GM23338 (cell line): ENCODE measurements at regions not wholly inside any gene's neighbourhood (a gene's known extent, or its start where the extent isn't known, plus 50 kb on each side); places are given as distances from the start of the nearest gene placed in this dataset.

Source experiments
- ATAC-seq: fragments of 200-7000 bp; cut with Tn5 transposase; 3 replicates; pipeline ENCODE4 v1.9.1; 2020
- DNase-seq: peaks from one replicate; pipeline ENCODE4 v3.0.0-alpha.2; 2015; ENCODE audit warnings: low spot score
- H2AFZ ChIP-seq: fragments of 200-600 bp; sonication (generic); 2 replicates; pipeline ENCODE4 v1.8.0; 2016; ENCODE audit warnings: antibody characterized with exemption, mild to moderate bottlenecking, moderate library complexity
- H3F3A ChIP-seq: fragments of 200-600 bp; sonication (generic); replicated peaks from 2 replicates; pipeline ENCODE4 v1.8.0; 2017; ENCODE audit warnings: antibody characterized with exemption, mixed run types, low read depth
- H3K27ac ChIP-seq: fragments of 200-600 bp; sonication (generic); 2 replicates; pipeline ENCODE4 v1.6.1; 2016; ENCODE audit warnings: low read depth
- H3K27me3 ChIP-seq: fragments of 200-600 bp; sonication (generic); 2 replicates; pipeline ENCODE4 v1.8.0; 2016; ENCODE audit warnings: mild to moderate bottlenecking, mixed run types, moderate library complexity; ENCODE audit not compliant: insufficient read depth
- H3K36me3 ChIP-seq: fragments of 200-600 bp; sonication (generic); 2 replicates; pipeline ENCODE4 v1.8.0; 2016; ENCODE audit warnings: mild to moderate bottlenecking; ENCODE audit not compliant: insufficient read depth
- H3K4me1 ChIP-seq: fragments of 200-600 bp; sonication (generic); 2 replicates; pipeline ENCODE4 v1.8.0; 2016; ENCODE audit warnings: mild to moderate bottlenecking, moderate library complexity; ENCODE audit not compliant: insufficient read depth
- H3K4me2 ChIP-seq: fragments of 200-600 bp; sonication (generic); 2 replicates; pipeline ENCODE4 v1.7.1; 2017; ENCODE audit warnings: mixed run types
- H3K4me3 ChIP-seq: fragments of 200-600 bp; sonication (generic); 2 replicates; pipeline ENCODE4 v1.6.1; 2016; ENCODE audit warnings: mixed run types
- H3K79me2 ChIP-seq: fragments of 200-600 bp; sonication (generic); replicated peaks from 2 replicates; pipeline ENCODE4 v1.8.0; 2017; ENCODE audit warnings: mild to moderate bottlenecking; ENCODE audit not compliant: insufficient read depth
- H3K9me2 ChIP-seq: fragments of 200-600 bp; sonication (generic); 2 replicates; pipeline ENCODE4 v1.8.0; 2017; ENCODE audit not compliant: insufficient read depth
- H4K20me1 ChIP-seq: fragments of 200-600 bp; sonication (generic); replicated peaks from 2 replicates; pipeline ENCODE4 v1.8.0; 2017; ENCODE audit warnings: mild to moderate bottlenecking; ENCODE audit not compliant: insufficient read depth
- H3K27ac Mint-ChIP-seq: 2 replicates; pipeline ENCODE4 v1.8.0; 2020; ENCODE audit warnings: inconsistent platforms, mild to moderate bottlenecking, moderate library complexity, mixed read lengths
- H3K27me3 Mint-ChIP-seq: 3 replicates; pipeline ENCODE4 v1.8.0; 2022; ENCODE audit warnings: low read depth, mild to moderate bottlenecking, moderate library complexity, mixed read lengths, inconsistent platforms; ENCODE audit not compliant: insufficient read depth, poor library complexity
- H3K36me3 Mint-ChIP-seq: 3 replicates; pipeline ENCODE4 v1.8.0; 2021; ENCODE audit warnings: low read depth, mild to moderate bottlenecking, inconsistent platforms, moderate library complexity, mixed read lengths
- H3K4me1 Mint-ChIP-seq: 3 replicates; pipeline ENCODE4 v1.8.0; 2020; ENCODE audit warnings: mild to moderate bottlenecking, inconsistent platforms, mixed read lengths
- H3K4me3 Mint-ChIP-seq: 3 replicates; pipeline ENCODE4 v1.8.0; 2021; ENCODE audit warnings: moderate library complexity, mild to moderate bottlenecking, inconsistent platforms, mixed read lengths
- H3K9me3 Mint-ChIP-seq: 3 replicates; pipeline ENCODE4 v1.8.0; 2020; ENCODE audit warnings: moderate library complexity, mild to moderate bottlenecking, inconsistent platforms, mixed read lengths
- CREB1 ChIP-seq: fragments of 250-450 bp; sonication (Bioruptor Pico); IDR thresholded peaks from 2 replicates; pipeline ENCODE4 v1.5.0; 2020; ENCODE audit warnings: low read depth, mild to moderate bottlenecking, moderate library complexity
- CTCF ChIP-seq, 2 experiments: fragments of 200-600 bp in 1 of 2; sonication (generic) in 1 of 2; conservative IDR thresholded peaks; 2 replicates each; pipeline versions ENCODE4 v1.5.1 to v1.6.1; 2016 to 2017; ENCODE audit warnings: antibody characterized with exemption in 2 of 2, low read depth in 2 of 2, mild to moderate bottlenecking in 2 of 2, moderate library complexity in 1 of 2
- ETS1 ChIP-seq: IDR thresholded peaks from 2 replicates; pipeline ENCODE4 v1.6.1; 2016; ENCODE audit warnings: antibody characterized with exemption
- EZH2 ChIP-seq: fragments of 200-600 bp; sonication (generic); IDR thresholded peaks from one replicate; pipeline ENCODE4 v1.8.0; 2017; ENCODE audit warnings: antibody characterized with exemption, mild to moderate bottlenecking, low read depth; ENCODE audit not compliant: unreplicated experiment
- EZH2phosphoT487 ChIP-seq: fragments of 200-600 bp; sonication (generic); IDR thresholded peaks from one replicate; pipeline ENCODE4 v1.8.1; 2018; ENCODE audit warnings: antibody characterized with exemption; ENCODE audit not compliant: unreplicated experiment
- NANOG ChIP-seq: IDR thresholded peaks from 2 replicates; pipeline ENCODE4 v1.6.1; 2016; ENCODE audit warnings: antibody characterized with exemption, borderline replicate concordance
- POLR2AphosphoS5 ChIP-seq: IDR thresholded peaks from 2 replicates; pipeline ENCODE4 v1.6.1; 2016; ENCODE audit warnings: antibody characterized with exemption, low read depth
- REST ChIP-seq: IDR thresholded peaks from one replicate; pipeline ENCODE4 v1.6.1; 2018; ENCODE audit warnings: antibody characterized with exemption; ENCODE audit not compliant: unreplicated experiment
- STAT1 ChIP-seq: IDR thresholded peaks from one replicate; pipeline ENCODE4 v1.6.1; 2016; ENCODE audit warnings: antibody characterized with exemption; ENCODE audit not compliant: unreplicated experiment
- ZNF114 ChIP-seq: fragments of 250-450 bp; sonication (Bioruptor Pico); IDR thresholded peaks from 2 replicates; pipeline ENCODE4 v1.5.0; 2020; ENCODE audit warnings: mild to moderate bottlenecking, moderate library complexity
- ZNF462 ChIP-seq: fragments of 250-450 bp; sonication (Bioruptor Pico); IDR thresholded peaks from 2 replicates; pipeline ENCODE4 v1.5.0; 2020; ENCODE audit warnings: mild to moderate bottlenecking, moderate library complexity

- no peak for TF ChIP-seq CTCF (conservative IDR thresholded peaks at IDR 0.05; ENCODE audit: low read depth in 2 of 2)
- TF ChIP-seq ZNF462 (CRISPR knock-in tag) = no peak
- TF ChIP-seq ZNF114 = no peak
- TF ChIP-seq POLR2AphosphoS5 = no peak
- no peak for TF ChIP-seq EZH2phosphoT487
Measured at GRCh38 chr1:8095584-8095983, 69.5 kb upstream of the ERRFI1 start (continued).

- H3K9me2 ChIP-seq = 0 out of 2 replicates have a peak, but pooled peaks cover 4% of the 10 kb centered on the region
- H3K27ac ChIP-seq = no peak overlapping the region
- H3F3A ChIP-seq = no peaks in the 10 kb centered on the region
- peaks cover 2% of the 10 kb centered on the region for H3K27me3 Mint-ChIP-seq
- H2AFZ ChIP-seq = peak overlapping the region; percentile 76; the same call in 1 of the 2 replicates
- H3K27ac Mint-ChIP-seq = no peak overlapping the region
- H3K4me3 Mint-ChIP-seq = no peak overlapping the region
- peaks cover 5% of the 10 kb centered on the region for H3K4me1 Mint-ChIP-seq
- H3K4me2 ChIP-seq = no peak overlapping the region
- no peaks in the 10 kb centered on the region for H3K27me3 ChIP-seq
- H3K9me3 Mint-ChIP-seq = no peaks in the 10 kb centered on the region
- H3K36me3 ChIP-seq = no peaks in the 10 kb centered on the region
- ATAC-seq (no peak), DNase-seq (no peak)
- no peak overlapping the region for H3K4me3 ChIP-seq
- no peaks in the 10 kb centered on the region for H3K36me3 Mint-ChIP-seq
- no peaks in the 10 kb centered on the region for H4K20me1 ChIP-seq
- H3K4me1 ChIP-seq = no peaks in the 10 kb centered on the region
- no peaks in the 10 kb centered on the region for H3K79me2 ChIP-seq
- TF ChIP-seq ETS1 = no peak
- no peak for TF ChIP-seq CREB1 (CRISPR knock-in tag)
- no peak for TF ChIP-seq EZH2phosphoT487
- TF ChIP-seq STAT1 = no peak
- TF ChIP-seq EZH2 = no peak
- TF ChIP-seq NANOG = no peak
- TF ChIP-seq REST = no peak
Measured at GRCh38 chr1:8094481-8095241, 68.6 kb upstream of the ERRFI1 start.
